C4-2B (cell line): ENCODE measurements at regions not wholly inside any gene's neighbourhood (a gene's known extent, or its start where the extent isn't known, plus 50 kb on each side); places are given as distances from the start of the nearest gene placed in this dataset.

Experiments used
- ZFX ChIP-seq: fragments of 450-650 bp; IDR thresholded peaks from 2 replicates; pipeline ENCODE4 v1.6.1; 2017
- TF ChIP-seq, protein P1 (sequence below): fragments of 450-650 bp; conservative IDR thresholded peaks from 2 replicates; pipeline ENCODE4 v1.5.1; 2017; ENCODE audit warnings: mild to moderate bottlenecking

DNA sequence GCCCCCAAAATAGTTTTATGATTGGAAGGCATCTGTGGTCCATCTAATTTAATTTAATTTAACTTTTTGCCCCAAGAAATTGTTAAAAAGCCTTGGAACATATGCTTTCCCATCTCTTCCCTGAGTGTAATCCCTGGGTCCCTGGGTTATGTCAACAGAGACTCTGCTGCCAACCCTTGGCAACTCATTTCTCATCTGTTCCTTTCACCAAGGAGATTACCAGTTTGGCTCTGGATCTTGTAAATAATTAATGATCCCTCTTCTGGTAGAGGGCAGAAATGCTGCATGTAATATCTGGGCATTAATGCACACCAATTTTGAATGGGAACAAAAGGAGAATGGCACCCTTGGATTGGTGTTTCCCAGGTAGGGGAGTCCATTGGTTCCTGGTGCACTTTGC lies 514.2 kb downstream of the CCSER2 start:
- TF ChIP-seq, protein P1, sequence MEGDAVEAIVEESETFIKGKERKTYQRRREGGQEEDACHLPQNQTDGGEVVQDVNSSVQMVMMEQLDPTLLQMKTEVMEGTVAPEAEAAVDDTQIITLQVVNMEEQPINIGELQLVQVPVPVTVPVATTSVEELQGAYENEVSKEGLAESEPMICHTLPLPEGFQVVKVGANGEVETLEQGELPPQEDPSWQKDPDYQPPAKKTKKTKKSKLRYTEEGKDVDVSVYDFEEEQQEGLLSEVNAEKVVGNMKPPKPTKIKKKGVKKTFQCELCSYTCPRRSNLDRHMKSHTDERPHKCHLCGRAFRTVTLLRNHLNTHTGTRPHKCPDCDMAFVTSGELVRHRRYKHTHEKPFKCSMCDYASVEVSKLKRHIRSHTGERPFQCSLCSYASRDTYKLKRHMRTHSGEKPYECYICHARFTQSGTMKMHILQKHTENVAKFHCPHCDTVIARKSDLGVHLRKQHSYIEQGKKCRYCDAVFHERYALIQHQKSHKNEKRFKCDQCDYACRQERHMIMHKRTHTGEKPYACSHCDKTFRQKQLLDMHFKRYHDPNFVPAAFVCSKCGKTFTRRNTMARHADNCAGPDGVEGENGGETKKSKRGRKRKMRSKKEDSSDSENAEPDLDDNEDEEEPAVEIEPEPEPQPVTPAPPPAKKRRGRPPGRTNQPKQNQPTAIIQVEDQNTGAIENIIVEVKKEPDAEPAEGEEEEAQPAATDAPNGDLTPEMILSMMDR, result peak; percentile 9; the same call in 1 of the 2 replicates
- TF ChIP-seq ZFX, result no peak
